Epithelial cell of esophagus (primary cell): ENCODE measurements at regions not wholly inside any gene's neighbourhood (a gene's known extent, or its start where the extent isn't known, plus 50 kb on each side); places are given as distances from the start of the nearest gene placed in this dataset.

Experiments used
- DNase-seq: peaks from one replicate; pipeline ENCODE4 v3.0.0; 2010; ENCODE audit warnings: low read depth
- H3K4me3 ChIP-seq: 2 replicates; pipeline ENCODE4 v1.5.1; 2011; ENCODE audit warnings: mild to moderate bottlenecking, low read length, control low read depth
- CTCF ChIP-seq: IDR thresholded peaks from 2 replicates; pipeline ENCODE4 v1.5.1; 2011; ENCODE audit warnings: low read depth, mild to moderate bottlenecking, low read length, control low read depth, inconsistent platforms; ENCODE audit not compliant: insufficient read depth; ENCODE audit errors: missing control alignments

- no peak overlapping the region for H3K4me3 ChIP-seq
- no peak for DNase-seq
- TF ChIP-seq CTCF: no peak
Observed at GRCh38 chr11:30786256-30787110, 200.3 kb upstream of the MPPED2 start.

- H3K4me3 ChIP-seq: no peak overlapping the region
Observed at GRCh38 chr11:30778596-30778995, 192.4 kb upstream of the MPPED2 start.

GRCh38 chr11:30775233-30775522 is 189.0 kb upstream of the MPPED2 start:
- H3K4me3 ChIP-seq: no peak overlapping the region
- no peak for TF ChIP-seq CTCF
- DNase-seq: no peak

More at GRCh38 chr11:30778596-30778995, 192.4 kb upstream of the MPPED2 start:
- no peak for DNase-seq
- no peak for TF ChIP-seq CTCF

GRCh38 chr11:30774496-30775232 is 188.5 kb upstream of the MPPED2 start:
- no peak overlapping the region for H3K4me3 ChIP-seq
- TF ChIP-seq CTCF: no peak

GRCh38 chr11:30772908-30773307 is 186.8 kb upstream of the MPPED2 start:
- TF ChIP-seq CTCF: no peak
- no peak overlapping the region for H3K4me3 ChIP-seq
- DNase-seq: no peak

More at GRCh38 chr11:30774496-30775232, 188.5 kb upstream of the MPPED2 start:
- no peak for DNase-seq

- DNase-seq: no peak
- TF ChIP-seq CTCF: no peak
- H3K4me3 ChIP-seq: no peak overlapping the region
Observed at GRCh38 chr11:30763951-30764350, 177.8 kb upstream of the MPPED2 start.
